Testis (tissue), 2 donors: ENCODE measurements at regions not wholly inside any gene's neighbourhood (a gene's known extent, or its start where the extent isn't known, plus 50 kb on each side); places are given as distances from the start of the nearest gene placed in this dataset.

Experiments
- POLR2A ChIP-seq: fragments of 450-650 bp; IDR thresholded peaks from one replicate; pipeline ENCODE4 v1.6.1; 2017; ENCODE audit warnings: antibody characterized with exemption, mild to moderate bottlenecking, moderate library complexity
- TF ChIP-seq, protein P1 (sequence below), 3 experiments: fragments of 450-650 bp in 2 of 3; fragments of 200-600 bp in 1 of 3; sonication (generic) in 1 of 3; IDR thresholded peaks; one replicate each; pipeline ENCODE4 v1.5.1; 2016 to 2019; ENCODE audit warnings: antibody characterized with exemption in 3 of 3, mild to moderate bottlenecking in 2 of 3, moderate library complexity in 1 of 3

DNA sequence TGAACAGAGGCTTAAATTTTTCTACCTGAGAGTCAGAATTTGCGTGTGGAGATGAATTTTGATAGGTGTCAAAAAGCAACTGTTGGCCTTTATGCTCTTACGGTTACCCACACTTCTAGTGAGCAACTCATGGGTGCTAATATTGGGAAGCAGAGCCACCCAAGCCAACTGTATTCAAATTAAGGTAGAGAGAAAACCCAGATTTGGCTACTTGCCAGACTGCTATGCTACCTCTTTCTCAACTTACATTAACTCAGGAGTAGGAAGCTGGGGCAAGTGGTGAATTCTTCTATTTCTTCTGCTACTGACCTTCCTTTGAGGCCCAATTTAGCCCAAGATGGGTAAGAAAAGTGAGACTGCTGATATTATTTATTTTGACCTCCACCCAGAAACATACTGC is 83.9 kb downstream of the OLFM4 start:
- TF ChIP-seq POLR2A, result no peak
- TF ChIP-seq, protein P1, sequence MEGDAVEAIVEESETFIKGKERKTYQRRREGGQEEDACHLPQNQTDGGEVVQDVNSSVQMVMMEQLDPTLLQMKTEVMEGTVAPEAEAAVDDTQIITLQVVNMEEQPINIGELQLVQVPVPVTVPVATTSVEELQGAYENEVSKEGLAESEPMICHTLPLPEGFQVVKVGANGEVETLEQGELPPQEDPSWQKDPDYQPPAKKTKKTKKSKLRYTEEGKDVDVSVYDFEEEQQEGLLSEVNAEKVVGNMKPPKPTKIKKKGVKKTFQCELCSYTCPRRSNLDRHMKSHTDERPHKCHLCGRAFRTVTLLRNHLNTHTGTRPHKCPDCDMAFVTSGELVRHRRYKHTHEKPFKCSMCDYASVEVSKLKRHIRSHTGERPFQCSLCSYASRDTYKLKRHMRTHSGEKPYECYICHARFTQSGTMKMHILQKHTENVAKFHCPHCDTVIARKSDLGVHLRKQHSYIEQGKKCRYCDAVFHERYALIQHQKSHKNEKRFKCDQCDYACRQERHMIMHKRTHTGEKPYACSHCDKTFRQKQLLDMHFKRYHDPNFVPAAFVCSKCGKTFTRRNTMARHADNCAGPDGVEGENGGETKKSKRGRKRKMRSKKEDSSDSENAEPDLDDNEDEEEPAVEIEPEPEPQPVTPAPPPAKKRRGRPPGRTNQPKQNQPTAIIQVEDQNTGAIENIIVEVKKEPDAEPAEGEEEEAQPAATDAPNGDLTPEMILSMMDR (IDR thresholded peaks at IDR 0.05), result no peak
